Cardiac fibroblast (primary cell): ENCODE measurements at regions not wholly inside any gene's neighbourhood (a gene's known extent, or its start where the extent isn't known, plus 50 kb on each side); places are given as distances from the start of the nearest gene placed in this dataset.

Experiments used
- DNase-seq, 2 donors: peaks; one replicate each; pipeline versions ENCODE4 v3.0.0 to v3.0.0-alpha.2; 2010; ENCODE audit warnings: low read depth in 2 of 2
- H3K4me3 ChIP-seq, 2 donors: replicated peaks in 1 of 2; 1 replicate in 1 of 2; 2 replicates in 1 of 2; pipeline ENCODE4 v1.5.1; 2011; ENCODE audit warnings: low read depth in 2 of 2, low read length in 2 of 2, mild to moderate bottlenecking in 2 of 2, moderate library complexity in 1 of 2
- CTCF ChIP-seq: IDR thresholded peaks from one replicate; pipeline ENCODE4 v1.5.1; 2011; ENCODE audit warnings: low read depth, mild to moderate bottlenecking, low read length, inconsistent platforms

GRCh38 chr5:83001796-83002381 is 75.3 kb downstream of the TMEM167A start:
- no peak overlapping the region for H3K4me3 ChIP-seq
- TF ChIP-seq CTCF: no peak
- no peak for DNase-seq

- no peak for TF ChIP-seq CTCF
- H3K4me3 ChIP-seq: no peak overlapping the region
- DNase-seq: no peak
Observed at GRCh38 chr5:83000922-83001321, 76.3 kb downstream of the TMEM167A start.

GRCh38 chr5:83000428-83000827 is 76.8 kb downstream of the TMEM167A start:
- no peak for TF ChIP-seq CTCF
- no peak overlapping the region for H3K4me3 ChIP-seq
- DNase-seq: no peak

- no peak for DNase-seq
- no peak overlapping the region for H3K4me3 ChIP-seq
- TF ChIP-seq CTCF: no peak
Observed at GRCh38 chr5:82993416-82993815, 83.8 kb downstream of the TMEM167A start.

GRCh38 chr5:82992646-82993045 is 84.5 kb downstream of the TMEM167A start:
- no peak overlapping the region for H3K4me3 ChIP-seq
- no peak for TF ChIP-seq CTCF
- DNase-seq: no peak

- TF ChIP-seq CTCF: no peak
- H3K4me3 ChIP-seq: no peak overlapping the region
- DNase-seq: peak in 1 of 2 donors; percentile 79
Observed at GRCh38 chr5:82991678-82992323, 85.4 kb downstream of the TMEM167A start.

GRCh38 chr5:82991059-82991458 is 86.1 kb downstream of the TMEM167A start:
- no peak for DNase-seq
- no peak overlapping the region for H3K4me3 ChIP-seq
- no peak for TF ChIP-seq CTCF
